NCI-H226 (cell line): ENCODE measurements at regions not wholly inside any gene's neighbourhood (a gene's known extent, or its start where the extent isn't known, plus 50 kb on each side); places are given as distances from the start of the nearest gene placed in this dataset.
"Not testable (repeated sequence)": the region's sequence is repeated elsewhere in the genome, so short reads cannot be mapped to it uniquely, and the experiment has no call there.

Experiments
- DNase-seq: peaks from one replicate; pipeline ENCODE4 v3.0.0-alpha.2; 2015

- not testable (repeated sequence) for DNase-seq
Measured at GRCh38 chr10:23545866-23546265, 107.0 kb downstream of the OTUD1 start.

DNA sequence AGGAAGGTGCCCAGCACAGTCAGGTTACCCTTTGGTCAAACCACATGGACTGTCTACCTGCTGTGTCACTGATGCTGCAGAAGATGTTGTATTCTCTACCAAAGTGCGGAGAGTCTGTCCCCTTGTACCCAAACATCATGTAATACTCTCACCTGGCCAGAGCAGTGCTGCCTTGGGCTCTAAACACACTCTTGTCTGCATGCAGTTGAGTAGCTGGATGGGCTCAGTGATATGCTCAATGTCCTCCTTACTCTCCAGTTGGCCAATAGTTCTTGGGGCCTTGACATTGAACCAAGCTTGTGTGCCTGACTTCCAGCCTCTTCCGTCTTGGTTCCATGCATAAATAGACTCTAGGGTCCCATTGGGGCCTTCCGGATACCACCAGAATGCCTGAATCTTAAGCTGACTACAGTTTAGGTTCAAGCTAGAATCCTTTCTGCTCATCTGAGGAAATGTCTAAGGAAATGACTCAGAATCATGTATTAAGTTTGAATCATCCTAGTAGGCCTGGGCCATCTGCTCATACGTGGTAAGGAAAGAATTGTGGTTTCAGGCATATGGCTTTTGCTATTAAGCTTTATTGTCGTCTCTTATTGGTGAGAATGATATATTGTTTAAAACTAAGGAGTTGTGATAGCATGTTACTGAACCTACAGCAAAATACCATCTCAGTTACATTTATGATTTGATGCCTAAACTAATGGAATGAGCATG, 118.0 kb downstream of the OTUD1 start:
- DNase-seq: peak; percentile 34

DNA sequence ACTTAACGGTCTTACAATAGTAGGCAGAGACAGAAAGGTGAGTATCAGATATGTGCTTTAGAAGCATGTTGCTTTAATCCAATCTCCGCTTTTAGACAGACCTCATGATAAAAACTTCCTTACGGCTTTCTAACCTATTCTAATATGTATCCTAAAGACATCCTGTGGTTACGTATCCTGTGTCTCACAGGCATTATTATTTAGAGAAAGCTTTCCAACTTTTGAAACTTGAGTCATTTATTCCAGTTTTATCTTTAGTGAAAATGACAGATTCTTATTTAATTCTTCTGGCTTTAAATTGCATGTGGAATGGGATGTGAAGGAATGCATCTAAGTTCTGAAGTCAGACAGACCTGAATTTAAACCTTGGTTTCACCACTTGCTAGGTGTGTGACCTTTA, 118.9 kb downstream of the OTUD1 start:
- DNase-seq: no peak

DNA sequence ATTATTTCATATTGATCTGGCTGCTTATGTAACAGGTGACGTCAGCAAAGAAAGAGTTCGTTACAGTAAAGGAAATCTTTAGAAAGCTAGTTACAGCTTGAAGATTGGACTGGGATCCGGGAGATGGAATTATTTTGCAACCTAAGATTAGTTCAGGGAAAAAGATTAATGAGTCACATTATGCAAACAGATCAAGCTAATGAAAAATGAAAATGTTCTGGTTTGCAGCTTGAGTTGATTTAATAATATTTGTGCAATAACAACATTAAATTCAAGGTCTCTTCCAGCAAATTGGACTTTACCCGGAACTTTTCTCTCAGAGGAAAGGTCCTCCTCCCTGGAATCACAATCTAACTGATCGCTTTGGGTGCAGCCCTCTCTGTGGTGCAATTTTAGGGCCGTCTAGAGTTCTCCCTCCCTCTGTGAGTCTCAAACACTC, 119.5 kb downstream of the OTUD1 start:
- DNase-seq: no peak

DNA sequence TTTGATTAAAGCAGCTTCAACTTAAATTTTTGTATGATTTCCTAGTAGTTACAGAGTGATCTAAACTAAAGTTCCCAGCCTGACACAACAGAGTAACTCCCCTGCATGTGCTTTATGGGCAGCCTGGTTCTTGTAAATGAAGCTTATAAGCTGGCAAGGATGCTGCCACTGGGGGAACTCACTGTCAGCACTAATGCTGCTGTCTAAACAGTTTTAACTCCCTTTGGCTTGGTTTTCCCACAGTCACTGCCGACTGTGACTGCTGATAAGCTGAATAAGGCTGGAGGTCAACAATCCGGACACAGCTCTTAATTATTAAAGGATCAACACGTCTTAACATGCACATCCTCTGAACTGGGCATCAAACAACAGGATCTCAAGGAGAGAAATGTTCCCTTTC, 130.1 kb downstream of the OTUD1 start:
- DNase-seq: no peak

GRCh38 chr10:23571884-23572283, 133.0 kb downstream of the OTUD1 start:
- no peak for DNase-seq

DNA sequence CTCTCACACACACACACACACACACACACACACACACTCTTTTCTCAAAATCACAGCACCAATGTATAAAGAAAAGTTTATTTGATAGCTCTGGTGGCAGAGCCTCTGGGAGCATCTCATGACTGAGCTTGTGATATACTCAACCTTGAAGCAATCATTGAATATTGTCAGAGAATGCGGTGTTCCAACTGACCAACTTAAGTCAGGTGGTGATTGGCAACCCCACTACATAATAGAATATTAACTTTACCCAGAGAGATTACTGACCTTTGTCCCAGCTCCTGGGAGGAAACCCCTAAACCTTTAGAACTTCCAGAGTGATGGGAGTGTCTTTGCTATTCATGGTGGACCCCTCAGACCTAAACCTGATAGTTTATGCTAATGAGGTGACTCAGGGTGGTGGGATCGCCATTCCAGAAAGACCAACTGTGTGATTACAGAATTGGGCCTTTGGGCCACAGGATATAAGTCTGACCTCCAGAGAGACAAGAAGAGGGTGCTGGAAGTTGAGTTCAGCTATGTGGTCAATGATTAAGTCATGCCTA, 143.1 kb downstream of the OTUD1 start:
- DNase-seq: no peak

DNA sequence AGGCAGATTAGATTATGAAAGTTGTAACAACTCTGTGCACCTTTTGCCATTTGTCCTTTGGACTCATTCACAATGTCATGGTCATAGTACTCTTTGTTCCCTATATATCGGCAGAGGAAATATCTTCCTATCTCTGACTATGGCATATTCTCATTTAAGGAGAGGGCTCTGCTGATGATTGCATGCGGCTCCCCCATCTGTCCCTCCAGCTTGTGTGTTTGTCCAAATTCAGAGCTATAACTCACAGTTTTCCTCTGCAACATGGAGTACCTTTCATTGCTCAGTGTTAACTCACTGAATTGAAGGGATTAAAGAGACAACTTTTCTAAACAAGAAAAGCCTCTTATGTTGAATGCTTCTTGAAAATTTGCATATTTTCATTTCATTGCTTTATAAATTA, 145.5 kb downstream of the OTUD1 start:
- no peak for DNase-seq

DNA sequence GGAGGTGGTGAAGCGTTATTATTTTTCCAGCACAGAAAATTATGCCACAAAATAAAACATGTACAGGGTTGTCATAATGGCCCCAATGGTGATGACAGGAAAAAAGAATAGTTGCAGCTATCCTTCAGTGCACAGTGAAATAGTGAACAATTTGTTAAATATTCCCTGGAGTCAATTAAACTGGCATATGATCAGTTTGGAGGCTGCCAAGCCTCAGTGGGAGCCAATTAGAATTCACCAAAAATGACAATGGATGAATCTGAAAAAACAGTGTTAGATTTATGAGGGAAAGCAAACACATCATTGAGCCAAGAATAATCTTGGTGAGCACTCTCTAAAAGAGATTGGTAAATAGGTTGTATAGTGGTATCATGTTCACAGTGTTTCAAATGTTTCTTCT, 146.3 kb downstream of the OTUD1 start:
- DNase-seq: no peak

GRCh38 chr10:23585666-23586065, 146.8 kb downstream of the OTUD1 start:
- DNase-seq: no peak

- not testable (repeated sequence) for DNase-seq
Measured at GRCh38 chr10:23595278-23595677, 156.4 kb downstream of the OTUD1 start.

GRCh38 chr10:23604613-23605012, 165.7 kb downstream of the OTUD1 start:
- DNase-seq: no peak

GRCh38 chr10:23606456-23606855, 167.6 kb downstream of the OTUD1 start:
- DNase-seq: no peak

GRCh38 chr10:23608926-23609325, 170.1 kb downstream of the OTUD1 start:
- peak; percentile 31 for DNase-seq

- DNase-seq: no peak
Measured at GRCh38 chr10:23610626-23611307, 171.9 kb downstream of the OTUD1 start.

- DNase-seq: no peak
Measured at GRCh38 chr10:23611308-23612029, 172.6 kb downstream of the OTUD1 start.

- no peak for DNase-seq
Measured at GRCh38 chr10:23613900-23614299, 175.0 kb downstream of the OTUD1 start.

DNA sequence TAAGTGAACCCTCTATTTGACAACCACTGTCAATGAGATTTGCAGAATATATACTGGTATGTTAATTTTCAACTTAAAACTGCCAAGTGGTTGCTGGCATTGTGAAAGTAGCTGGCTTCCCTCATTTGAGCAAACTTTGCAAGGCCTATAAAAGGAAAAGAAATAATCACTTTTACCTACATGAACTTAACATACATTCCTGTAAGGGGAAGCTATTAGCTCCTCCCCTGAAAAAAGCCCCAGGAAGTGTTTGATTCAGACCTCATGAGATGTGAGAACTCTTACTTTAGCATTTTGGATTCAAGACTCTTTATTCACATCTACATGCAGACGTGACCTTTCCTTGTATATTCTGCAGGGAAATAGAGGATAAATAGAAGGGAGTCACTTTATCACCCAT, 175.6 kb downstream of the OTUD1 start:
- DNase-seq: no peak

DNA sequence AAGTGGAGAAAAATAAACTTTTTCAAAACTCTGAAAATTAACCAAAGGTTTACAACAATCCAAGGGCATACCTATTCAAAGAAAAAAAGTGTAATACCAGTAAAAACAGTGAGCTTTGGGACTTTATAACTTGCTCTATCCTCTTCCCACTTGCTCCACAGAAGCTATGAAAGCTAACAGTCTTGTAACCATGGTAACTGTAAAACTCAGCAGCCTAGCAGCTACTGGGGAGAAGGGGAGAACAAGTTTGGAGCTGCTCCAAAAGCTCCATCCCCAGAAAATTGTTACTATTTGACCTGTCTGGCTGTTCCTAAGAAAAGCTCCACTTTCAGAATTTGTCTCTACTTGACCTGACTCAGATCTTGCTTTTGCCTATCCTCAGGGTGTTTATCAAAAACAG, 191.5 kb downstream of the OTUD1 start:
- DNase-seq: no peak

DNA sequence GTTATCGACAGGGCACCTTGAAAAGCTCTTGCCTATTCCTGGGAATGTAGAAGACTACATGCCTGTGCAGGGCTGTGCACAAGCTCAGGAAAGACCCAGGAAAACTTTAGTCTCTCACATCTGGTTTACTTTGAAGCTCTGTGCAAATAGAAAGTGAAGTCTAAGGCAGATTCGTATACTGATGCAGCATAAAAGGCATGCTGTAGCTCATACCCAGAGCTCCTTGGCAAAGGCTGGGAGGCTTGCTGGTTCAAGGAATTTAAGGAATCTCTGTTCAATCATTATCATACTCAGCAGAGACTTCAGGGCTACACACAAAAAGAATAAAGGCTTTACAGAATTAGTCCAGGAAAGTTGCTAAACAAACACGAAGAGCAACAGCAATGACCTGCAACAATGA, 192.0 kb downstream of the OTUD1 start:
- peak; percentile 5 for DNase-seq

DNA sequence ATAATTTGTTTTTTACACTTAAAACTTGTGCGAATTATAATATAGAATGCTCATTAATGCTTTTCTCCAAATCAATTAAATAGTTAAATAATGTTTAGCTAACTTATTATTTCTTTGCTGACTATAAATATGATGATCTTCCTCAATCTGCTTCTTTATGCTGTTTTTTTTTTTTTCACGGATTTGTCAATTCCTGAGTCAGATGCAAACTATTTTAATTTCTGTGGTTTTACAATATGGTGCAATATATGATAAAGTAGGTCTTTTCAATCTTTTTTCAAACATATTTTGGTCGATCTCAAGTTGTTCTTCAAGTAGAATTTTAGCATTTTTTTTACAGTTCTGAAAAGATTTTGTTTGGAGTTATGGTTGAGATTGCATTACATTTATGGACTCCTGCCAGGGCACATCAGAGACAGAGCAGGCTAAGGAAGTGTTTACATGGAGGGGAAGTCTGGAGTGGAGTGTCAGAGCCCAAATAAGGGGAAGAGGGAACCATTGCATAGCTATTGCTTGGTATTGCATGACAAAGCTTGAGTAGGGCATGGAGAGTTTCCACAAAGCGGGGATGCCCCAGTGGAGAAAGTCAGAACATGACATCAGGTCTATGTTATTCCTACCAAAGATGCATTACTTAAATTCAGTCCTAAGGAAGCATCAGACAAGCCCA, 204.4 kb downstream of the OTUD1 start:
- DNase-seq: peak; percentile 15

DNA sequence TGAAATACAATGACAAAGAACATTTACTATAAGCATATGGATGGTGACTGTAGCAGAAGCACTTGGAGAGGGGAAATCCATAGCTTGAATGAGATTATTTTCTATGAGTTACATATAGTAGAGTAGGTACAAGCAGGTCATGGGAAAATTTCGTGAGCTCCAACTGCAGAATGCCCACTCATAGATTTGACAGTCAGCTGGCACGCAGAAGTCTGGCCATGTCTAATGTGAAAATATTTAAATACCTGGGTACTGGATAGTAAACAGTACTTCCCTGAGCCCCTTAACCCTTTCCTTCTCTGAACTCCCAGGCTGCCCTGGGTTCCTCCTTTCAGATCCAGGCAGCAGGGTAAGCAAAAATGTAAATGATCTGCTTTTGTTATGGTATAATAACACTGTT, 209.7 kb downstream of the OTUD1 start:
- no peak for DNase-seq

GRCh38 chr10:23656735-23657134, 217.9 kb downstream of the OTUD1 start:
- no peak for DNase-seq
